Keratinocyte (primary cell): ENCODE measurements at regions not wholly inside any gene's neighbourhood (a gene's known extent, or its start where the extent isn't known, plus 50 kb on each side); places are given as distances from the start of the nearest gene placed in this dataset.

ENCODE experiments used
- DNase-seq: peaks from one replicate; pipeline ENCODE4 v3.0.0-alpha.2; 2011; ENCODE audit warnings: low read depth, missing footprints, low spot score
- FAIRE-seq: peaks from 2 replicates; lab custom pipeline; 2011; peaks lifted over from hg19 to GRCh38; lab: Jason Lieb, UNC
- H2AFZ ChIP-seq: 2 replicates; pipeline ENCODE4 v1.6.0; 2012; ENCODE audit warnings: low read length, control low read depth, inconsistent platforms; ENCODE audit not compliant: control insufficient read depth
- H3K27ac ChIP-seq: 2 replicates; pipeline ENCODE4 v1.5.1; 2011; ENCODE audit warnings: low read length; ENCODE audit not compliant: control insufficient read depth, insufficient read depth
- H3K27me3 ChIP-seq: 3 replicates; pipeline ENCODE4 v1.6.0; 2011; ENCODE audit warnings: low read length; ENCODE audit not compliant: control insufficient read depth, insufficient read depth; ENCODE audit errors: extremely low read depth
- H3K36me3 ChIP-seq, 2 experiments: 2 replicates in 1 of 2; 3 replicates in 1 of 2; pipeline ENCODE4 v1.5.1; 2011; ENCODE audit warnings: low read length in 2 of 2, mild to moderate bottlenecking in 1 of 2; ENCODE audit not compliant: control insufficient read depth in 2 of 2, insufficient read depth in 2 of 2; ENCODE audit errors: extremely low read depth in 1 of 2
- H3K4me1 ChIP-seq: 3 replicates; pipeline ENCODE4 v1.5.1; 2011; ENCODE audit warnings: low read length; ENCODE audit not compliant: control insufficient read depth, insufficient read depth; ENCODE audit errors: extremely low read depth
- H3K4me2 ChIP-seq: 3 replicates; pipeline ENCODE4 v1.6.0; 2011; ENCODE audit warnings: low read depth, low read length; ENCODE audit not compliant: control insufficient read depth, insufficient read depth; ENCODE audit errors: extremely low read depth
- H3K4me3 ChIP-seq, 3 experiments: fragments of 200-600 bp in 1 of 3; sonication (generic) in 1 of 3; 2 replicates in 2 of 3; 3 replicates in 1 of 3; pipeline ENCODE4 v1.5.1; 2011 to 2016; ENCODE audit warnings: low read length in 3 of 3, mild to moderate bottlenecking in 3 of 3, control low read depth in 2 of 3, inconsistent platforms in 1 of 3, low read depth in 1 of 3, mixed read lengths in 1 of 3, mixed run types in 1 of 3, moderate library complexity in 1 of 3; ENCODE audit not compliant: control insufficient read depth in 2 of 3, insufficient read depth in 2 of 3; ENCODE audit errors: extremely low read depth in 1 of 3
- H3K79me2 ChIP-seq: 2 replicates; pipeline ENCODE4 v1.6.0; 2012; ENCODE audit warnings: low read length; ENCODE audit not compliant: control insufficient read depth, insufficient read depth
- H3K9ac ChIP-seq: 3 replicates; pipeline ENCODE4 v1.6.0; 2011; ENCODE audit warnings: low read length; ENCODE audit not compliant: control insufficient read depth, insufficient read depth; ENCODE audit errors: extremely low read depth
- H3K9me1 ChIP-seq: 3 replicates; pipeline ENCODE4 v1.6.0; 2011; ENCODE audit warnings: low read length; ENCODE audit not compliant: control insufficient read depth, insufficient read depth; ENCODE audit errors: extremely low read depth
- H3K9me3 ChIP-seq: 2 replicates; pipeline ENCODE4 v1.5.1; 2012; ENCODE audit warnings: low read depth, low read length; ENCODE audit not compliant: control insufficient read depth
- H4K20me1 ChIP-seq: 3 replicates; pipeline ENCODE4 v1.6.0; 2011; ENCODE audit warnings: low read length; ENCODE audit not compliant: control insufficient read depth, insufficient read depth; ENCODE audit errors: extremely low read depth
- EZH2 ChIP-seq: IDR thresholded peaks from one replicate; pipeline ENCODE4 v1.6.1; 2012; ENCODE audit warnings: inconsistent platforms, mild to moderate bottlenecking, low read length, moderate library complexity
- dilution Hi-C: fragments of 300-500 bp; cut with MboI; formaldehyde crosslinking; loops from one replicate; pipeline ENCODE4 v1.7.0; 2020; ENCODE audit warnings: low sequenced_read_pairs; ENCODE audit not compliant: extremely low pct_ligation_motif_present
- TF ChIP-seq, protein P1 (sequence below), 3 experiments: IDR thresholded peaks in 1 of 3; conservative IDR thresholded peaks in 1 of 3; optimal IDR thresholded peaks in 1 of 3; 2 replicates in 2 of 3; 3 replicates in 1 of 3; pipeline versions ENCODE3 to v1.5.1; 2011; ENCODE audit warnings: low read length in 3 of 3, mild to moderate bottlenecking in 3 of 3, moderate library complexity in 2 of 3, control low read depth in 1 of 3, inconsistent platforms in 1 of 3; ENCODE audit not compliant: insufficient read depth in 2 of 3; ENCODE audit errors: extremely low read depth in 1 of 3

DNA sequence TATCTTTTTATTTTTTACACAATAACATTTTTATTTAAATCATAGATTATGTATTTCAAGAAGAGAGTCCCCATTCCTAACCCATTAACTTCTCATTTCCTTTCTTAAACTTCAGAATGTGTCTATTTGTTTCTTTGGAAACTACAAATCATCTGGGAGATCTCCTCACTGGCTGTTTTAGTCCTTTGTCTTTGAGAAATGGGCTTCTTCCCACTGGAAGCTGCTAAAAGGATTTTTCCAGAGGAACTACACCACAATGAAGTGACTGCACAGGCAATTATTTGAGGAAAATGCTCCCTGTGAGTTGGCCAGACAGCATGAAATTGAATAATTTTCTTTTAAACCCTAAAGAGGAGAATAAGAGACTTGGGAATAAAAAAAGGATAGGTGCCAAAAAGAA lies 119.1 kb downstream of the TENT5A start:
- no peak for DNase-seq
- TF ChIP-seq, protein P1, sequence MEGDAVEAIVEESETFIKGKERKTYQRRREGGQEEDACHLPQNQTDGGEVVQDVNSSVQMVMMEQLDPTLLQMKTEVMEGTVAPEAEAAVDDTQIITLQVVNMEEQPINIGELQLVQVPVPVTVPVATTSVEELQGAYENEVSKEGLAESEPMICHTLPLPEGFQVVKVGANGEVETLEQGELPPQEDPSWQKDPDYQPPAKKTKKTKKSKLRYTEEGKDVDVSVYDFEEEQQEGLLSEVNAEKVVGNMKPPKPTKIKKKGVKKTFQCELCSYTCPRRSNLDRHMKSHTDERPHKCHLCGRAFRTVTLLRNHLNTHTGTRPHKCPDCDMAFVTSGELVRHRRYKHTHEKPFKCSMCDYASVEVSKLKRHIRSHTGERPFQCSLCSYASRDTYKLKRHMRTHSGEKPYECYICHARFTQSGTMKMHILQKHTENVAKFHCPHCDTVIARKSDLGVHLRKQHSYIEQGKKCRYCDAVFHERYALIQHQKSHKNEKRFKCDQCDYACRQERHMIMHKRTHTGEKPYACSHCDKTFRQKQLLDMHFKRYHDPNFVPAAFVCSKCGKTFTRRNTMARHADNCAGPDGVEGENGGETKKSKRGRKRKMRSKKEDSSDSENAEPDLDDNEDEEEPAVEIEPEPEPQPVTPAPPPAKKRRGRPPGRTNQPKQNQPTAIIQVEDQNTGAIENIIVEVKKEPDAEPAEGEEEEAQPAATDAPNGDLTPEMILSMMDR (optimal IDR thresholded peaks at IDR 0.05 in 1 of 3, IDR thresholded peaks at IDR 0.05 in 1 of 3, conservative IDR thresholded peaks at IDR 0.05 in 1 of 3; ENCODE audit: extremely low read depth in 1 of 3, insufficient read depth in 2 of 3, low read length in 3 of 3): no peak
- no peak for TF ChIP-seq EZH2
- H3K27ac ChIP-seq: no peak overlapping the region
- H4K20me1 ChIP-seq: no peaks in the 10 kb centered on the region
- H3K4me2 ChIP-seq: no peak overlapping the region
- no peak overlapping the region for H3K4me3 ChIP-seq
- H3K79me2 ChIP-seq: no peaks in the 10 kb centered on the region
- H3K9ac ChIP-seq: no peak overlapping the region
- no peak for FAIRE-seq
- H3K9me1 ChIP-seq: no peaks in the 10 kb centered on the region
- no peaks in the 10 kb centered on the region for H3K27me3 ChIP-seq
- no peaks in the 10 kb centered on the region for H3K36me3 ChIP-seq
- no peaks in the 10 kb centered on the region for H3K4me1 ChIP-seq
- H2AFZ ChIP-seq: no peak overlapping the region
- dilution Hi-C loops: no loop called here
- no peaks in the 10 kb centered on the region for H3K9me3 ChIP-seq

DNA sequence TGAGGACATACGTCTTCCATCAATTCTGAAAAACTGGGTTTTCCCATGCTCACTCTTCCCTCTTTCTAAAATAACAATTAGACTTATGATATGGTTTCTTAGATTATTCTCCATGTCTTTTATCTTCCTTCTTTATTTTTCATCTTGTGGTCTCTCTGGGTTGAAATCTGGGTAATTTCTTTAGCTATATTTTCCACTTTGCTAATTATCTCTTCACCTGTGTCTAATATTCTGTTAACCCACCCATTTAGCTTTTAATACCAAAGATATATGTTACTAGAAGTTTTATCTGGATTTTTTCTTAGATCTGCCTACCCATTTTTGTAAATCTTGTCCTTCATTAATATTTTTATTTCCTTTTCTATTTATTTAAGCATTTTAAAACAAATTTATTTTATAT lies 121.8 kb downstream of the TENT5A start:
- H3K9me3 ChIP-seq: no peaks in the 10 kb centered on the region
- dilution Hi-C loops: no loop called here
- no peak overlapping the region for H3K27ac ChIP-seq
- no peak overlapping the region for H3K4me3 ChIP-seq
- no peaks in the 10 kb centered on the region for H3K4me1 ChIP-seq
- no peaks in the 10 kb centered on the region for H3K79me2 ChIP-seq
- H2AFZ ChIP-seq: no peak overlapping the region
- no peak for TF ChIP-seq EZH2
- TF ChIP-seq, protein P1 (optimal IDR thresholded peaks at IDR 0.05 in 1 of 3, IDR thresholded peaks at IDR 0.05 in 1 of 3, conservative IDR thresholded peaks at IDR 0.05 in 1 of 3; ENCODE audit: extremely low read depth in 1 of 3, insufficient read depth in 2 of 3, low read length in 3 of 3): no peak
- no peak overlapping the region for H3K4me2 ChIP-seq
- FAIRE-seq: no peak
- H4K20me1 ChIP-seq: no peaks in the 10 kb centered on the region
- no peaks in the 10 kb centered on the region for H3K9me1 ChIP-seq
- no peak for DNase-seq
- H3K27me3 ChIP-seq: no peaks in the 10 kb centered on the region
- H3K36me3 ChIP-seq: no peaks in the 10 kb centered on the region
- H3K9ac ChIP-seq: no peak overlapping the region
